ENCODE measurements at regions not wholly inside any gene's neighbourhood (a gene's known extent, or its start where the extent isn't known, plus 50 kb on each side); places are given as distances from the start of the nearest gene placed in this dataset.

DNA sequence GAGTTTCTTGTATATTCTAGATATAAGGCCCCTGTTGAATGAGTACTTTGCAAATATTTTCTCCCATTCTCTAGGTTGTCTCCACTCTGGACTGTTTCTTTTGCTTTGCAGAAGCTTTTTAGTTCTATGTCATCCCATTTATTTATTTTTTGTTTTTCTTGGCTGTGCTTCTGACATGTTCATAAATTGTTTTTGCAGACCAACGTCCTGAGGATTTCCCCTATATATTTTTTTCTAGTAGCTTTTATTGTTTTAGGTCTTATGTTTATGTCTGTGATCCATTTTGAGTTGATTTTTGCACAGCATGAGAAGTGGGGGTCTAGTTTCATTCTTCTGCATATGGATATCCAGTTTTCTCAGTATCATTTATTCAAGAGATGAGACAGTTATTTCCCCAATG, 70.4 kb upstream of the BTG1 start:
- H3K27me3 ChIP-seq: no peaks in the 10 kb centered on the region
- H3K4me1 Mint-ChIP-seq: no peaks in the 10 kb centered on the region
- no peak overlapping the region for H3K27ac Mint-ChIP-seq
- no peak overlapping the region for H3K4me2 ChIP-seq
- H3K9me3 ChIP-seq (ENCODE audit: low read depth): no peaks in the 10 kb centered on the region
- peaks cover 2% of the 10 kb centered on the region for H3K27me3 Mint-ChIP-seq (ENCODE audit: insufficient read depth, low read depth)
- no peaks in the 10 kb centered on the region for H3K79me2 ChIP-seq (ENCODE audit: low read depth)
- no peaks in the 10 kb centered on the region for H3K36me3 ChIP-seq
- no peak overlapping the region for H3K4me3 ChIP-seq
- no peak for TF ChIP-seq EZH2phosphoT487 (IDR thresholded peaks at IDR 0.05)
- H3F3A ChIP-seq (ENCODE audit: low read depth): no peaks in the 10 kb centered on the region
- no peak overlapping the region for H3K4me3 Mint-ChIP-seq
- peaks cover 8% of the 10 kb centered on the region for H3K9me3 Mint-ChIP-seq
- no peak overlapping the region for H3K27ac ChIP-seq
- no peaks in the 10 kb centered on the region for H4K20me1 ChIP-seq (ENCODE audit: low read depth)
- no peak for DNase-seq (ENCODE audit: low spot score)
- no peak overlapping the region for H2AFZ ChIP-seq (replicated peaks)
- H3K9ac ChIP-seq: no peak overlapping the region
- no peaks in the 10 kb centered on the region for H3K4me1 ChIP-seq
- H3K36me3 Mint-ChIP-seq: no peaks in the 10 kb centered on the region

DNA sequence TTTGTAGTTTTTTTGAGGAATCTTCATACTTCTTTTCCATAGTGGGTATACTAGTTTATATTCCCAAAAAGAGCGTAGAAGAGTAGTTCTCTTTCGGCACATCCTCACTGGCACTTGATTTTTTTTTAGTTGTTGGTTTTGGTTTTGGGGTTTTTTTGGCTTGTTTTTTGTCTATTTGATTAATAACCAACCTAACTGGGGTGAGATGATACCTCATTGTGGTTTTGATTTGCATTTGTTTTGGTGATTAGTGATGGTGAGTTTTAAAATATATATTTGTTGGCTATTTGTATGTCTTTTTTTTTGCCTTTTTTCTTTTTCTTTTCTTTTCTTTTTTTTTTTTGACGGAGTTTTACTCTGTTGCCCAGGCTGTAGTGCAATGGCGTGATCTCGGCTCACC, 69.7 kb upstream of the BTG1 start:
- no peak overlapping the region for H3K27ac ChIP-seq
- no peaks in the 10 kb centered on the region for H3K4me1 ChIP-seq
- H3K36me3 ChIP-seq: no peaks in the 10 kb centered on the region
- H3K9me3 ChIP-seq (ENCODE audit: low read depth): no peaks in the 10 kb centered on the region
- no peak overlapping the region for H3K27ac Mint-ChIP-seq
- no peaks in the 10 kb centered on the region for H3K79me2 ChIP-seq (ENCODE audit: low read depth)
- H3K4me3 ChIP-seq: no peak overlapping the region
- no peak for DNase-seq (ENCODE audit: low spot score)
- no peaks in the 10 kb centered on the region for H4K20me1 ChIP-seq (ENCODE audit: low read depth)
- H3K9me3 Mint-ChIP-seq: peaks cover 8% of the 10 kb centered on the region
- no peaks in the 10 kb centered on the region for H3K4me1 Mint-ChIP-seq
- H3K9ac ChIP-seq: no peak overlapping the region
- H3K4me2 ChIP-seq: no peak overlapping the region
- H2AFZ ChIP-seq (replicated peaks): no peak overlapping the region
- TF ChIP-seq EZH2 (IDR thresholded peaks at IDR 0.05): no peak
- TF ChIP-seq, protein P1, sequence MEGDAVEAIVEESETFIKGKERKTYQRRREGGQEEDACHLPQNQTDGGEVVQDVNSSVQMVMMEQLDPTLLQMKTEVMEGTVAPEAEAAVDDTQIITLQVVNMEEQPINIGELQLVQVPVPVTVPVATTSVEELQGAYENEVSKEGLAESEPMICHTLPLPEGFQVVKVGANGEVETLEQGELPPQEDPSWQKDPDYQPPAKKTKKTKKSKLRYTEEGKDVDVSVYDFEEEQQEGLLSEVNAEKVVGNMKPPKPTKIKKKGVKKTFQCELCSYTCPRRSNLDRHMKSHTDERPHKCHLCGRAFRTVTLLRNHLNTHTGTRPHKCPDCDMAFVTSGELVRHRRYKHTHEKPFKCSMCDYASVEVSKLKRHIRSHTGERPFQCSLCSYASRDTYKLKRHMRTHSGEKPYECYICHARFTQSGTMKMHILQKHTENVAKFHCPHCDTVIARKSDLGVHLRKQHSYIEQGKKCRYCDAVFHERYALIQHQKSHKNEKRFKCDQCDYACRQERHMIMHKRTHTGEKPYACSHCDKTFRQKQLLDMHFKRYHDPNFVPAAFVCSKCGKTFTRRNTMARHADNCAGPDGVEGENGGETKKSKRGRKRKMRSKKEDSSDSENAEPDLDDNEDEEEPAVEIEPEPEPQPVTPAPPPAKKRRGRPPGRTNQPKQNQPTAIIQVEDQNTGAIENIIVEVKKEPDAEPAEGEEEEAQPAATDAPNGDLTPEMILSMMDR (IDR thresholded peaks at IDR 0.05): no peak
- TF ChIP-seq EZH2phosphoT487 (IDR thresholded peaks at IDR 0.05): no peak
- H3K27me3 Mint-ChIP-seq (ENCODE audit: insufficient read depth, low read depth): peaks cover 2% of the 10 kb centered on the region
- H3K4me3 Mint-ChIP-seq: no peak overlapping the region
- no peaks in the 10 kb centered on the region for H3K27me3 ChIP-seq
- H3F3A ChIP-seq (ENCODE audit: low read depth): no peaks in the 10 kb centered on the region
- no peaks in the 10 kb centered on the region for H3K36me3 Mint-ChIP-seq

DNA sequence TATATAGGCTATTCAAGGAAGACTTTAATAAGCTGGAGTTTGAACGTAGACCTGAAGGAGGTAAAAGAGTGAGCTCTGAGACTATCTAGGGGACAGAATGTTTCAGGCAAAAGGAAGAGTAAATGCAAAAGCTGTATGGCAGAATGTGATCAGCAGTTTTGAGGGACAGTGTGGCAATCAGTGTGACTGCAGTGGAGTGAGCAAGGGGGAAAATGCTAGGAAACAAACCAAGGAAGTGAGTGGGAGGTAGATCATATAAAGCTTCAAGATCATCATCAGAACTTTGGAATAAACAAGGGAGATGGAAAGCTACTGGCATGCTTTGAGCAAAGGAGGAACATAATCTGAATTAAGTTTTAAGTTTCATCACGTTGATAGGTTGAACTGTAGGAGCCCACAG, 67.5 kb upstream of the BTG1 start:
- Histone ChIP-seq H3K79me2 (ENCODE audit: low read depth) (no peaks in the 10 kb centered on the region), H4K20me1 (ENCODE audit: low read depth) (no peaks in the 10 kb centered on the region), H2AFZ (replicated peaks) (no peak overlapping the region), H3K27me3 (no peaks in the 10 kb centered on the region), H3K9me3 (ENCODE audit: low read depth) (no peaks in the 10 kb centered on the region), H3K36me3 (no peaks in the 10 kb centered on the region), H3K4me2 (no peak overlapping the region), H3F3A (ENCODE audit: low read depth) (no peaks in the 10 kb centered on the region), H3K4me3 (no peak overlapping the region), H3K4me1 (peaks cover 4% of the 10 kb centered on the region), H3K27ac (no peak overlapping the region), H3K9ac (no peak overlapping the region)
- peaks cover 2% of the 10 kb centered on the region for H3K36me3 Mint-ChIP-seq
- H3K27ac Mint-ChIP-seq: no peak overlapping the region
- DNase-seq (ENCODE audit: low spot score): no peak
- TF ChIP-seq, protein P1 (IDR thresholded peaks at IDR 0.05): no peak
- H3K4me3 Mint-ChIP-seq: no peak overlapping the region
- H3K9me3 Mint-ChIP-seq: peaks cover 8% of the 10 kb centered on the region
- peaks cover 9% of the 10 kb centered on the region for H3K4me1 Mint-ChIP-seq
- peaks cover 7% of the 10 kb centered on the region for H3K27me3 Mint-ChIP-seq (ENCODE audit: insufficient read depth, low read depth)

DNA sequence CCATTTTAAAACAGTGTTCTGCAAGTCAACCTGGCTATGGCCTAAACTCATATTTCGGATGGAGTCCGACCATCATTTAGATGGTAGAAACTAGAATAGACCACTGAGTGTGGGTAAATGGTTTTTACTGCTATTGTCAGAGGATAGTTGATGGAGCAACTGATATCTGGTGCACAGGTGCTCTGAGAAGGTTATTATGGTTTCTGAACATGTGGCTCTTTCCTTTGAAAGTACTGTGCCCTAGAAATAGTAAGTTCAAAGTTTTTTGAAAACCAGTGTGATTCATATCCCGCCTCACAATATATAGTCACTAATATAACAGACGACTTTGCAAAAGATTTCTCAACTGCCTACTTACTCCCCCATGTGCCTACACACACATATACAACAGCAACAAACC, 64.4 kb upstream of the BTG1 start:
- Histone ChIP-seq H2AFZ (replicated peaks) (no peak overlapping the region), H4K20me1 (ENCODE audit: low read depth) (no peaks in the 10 kb centered on the region), H3K4me3 (no peak overlapping the region), H3K27me3 (no peaks in the 10 kb centered on the region), H3F3A (ENCODE audit: low read depth) (no peaks in the 10 kb centered on the region), H3K79me2 (ENCODE audit: low read depth) (no peaks in the 10 kb centered on the region), H3K4me1 (peaks cover 4% of the 10 kb centered on the region), H3K9ac (no peak overlapping the region), H3K27ac (no peak overlapping the region), H3K36me3 (no peaks in the 10 kb centered on the region), H3K4me2 (no peak overlapping the region), H3K9me3 (ENCODE audit: low read depth) (no peaks in the 10 kb centered on the region)
- Mint-ChIP-seq H3K9me3 (peaks cover 6% of the 10 kb centered on the region), H3K4me1 (peaks cover 9% of the 10 kb centered on the region), H3K27me3 (ENCODE audit: insufficient read depth, low read depth) (peaks cover 5% of the 10 kb centered on the region), H3K27ac (no peak overlapping the region), H3K4me3 (no peak overlapping the region), H3K36me3 (peaks cover 2% of the 10 kb centered on the region)
- no peak for DNase-seq (ENCODE audit: low spot score)
- TF ChIP-seq EZH2phosphoT487 (IDR thresholded peaks at IDR 0.05): no peak
- TF ChIP-seq, protein P1 (IDR thresholded peaks at IDR 0.05): no peak
- no peak for TF ChIP-seq EZH2 (IDR thresholded peaks at IDR 0.05)

Measured in neural progenitor cell (in vitro differentiated cells).